Neural progenitor cell (in vitro differentiated cells): ENCODE measurements at regions not wholly inside any gene's neighbourhood (a gene's known extent, or its start where the extent isn't known, plus 50 kb on each side); places are given as distances from the start of the nearest gene placed in this dataset.

Source experiments
- DNase-seq: peaks from one replicate; pipeline ENCODE4 v3.0.0-alpha.2; 2016; ENCODE audit warnings: low spot score
- H2AFZ ChIP-seq: fragments of 200-600 bp; sonication (generic); replicated peaks from 2 replicates; pipeline ENCODE4 v1.6.1; 2016; ENCODE audit warnings: antibody characterized with exemption
- H3F3A ChIP-seq: fragments of 200-600 bp; sonication (generic); 2 replicates; pipeline ENCODE4 v1.6.1; 2016; ENCODE audit warnings: antibody characterized with exemption, low read depth
- H3K27ac ChIP-seq: fragments of 200-600 bp; sonication (generic); 2 replicates; pipeline ENCODE4 v1.5.1; 2016; ENCODE audit warnings: mild to moderate bottlenecking
- H3K27me3 ChIP-seq: fragments of 200-600 bp; sonication (generic); 2 replicates; pipeline ENCODE4 v1.6.1; 2016; ENCODE audit warnings: mild to moderate bottlenecking, moderate library complexity
- H3K36me3 ChIP-seq: fragments of 200-600 bp; sonication (generic); 2 replicates; pipeline ENCODE4 v1.5.1; 2016
- H3K4me1 ChIP-seq: fragments of 200-600 bp; sonication (generic); 2 replicates; pipeline ENCODE4 v1.6.1; 2016; ENCODE audit warnings: mixed run types
- H3K4me2 ChIP-seq: fragments of 200-600 bp; sonication (generic); 2 replicates; pipeline ENCODE4 v1.6.1; 2016
- H3K4me3 ChIP-seq: fragments of 200-600 bp; sonication (generic); 2 replicates; pipeline ENCODE4 v1.5.1; 2016
- H3K79me2 ChIP-seq: fragments of 200-600 bp; sonication (generic); 2 replicates; pipeline ENCODE4 v1.6.1; 2016; ENCODE audit warnings: low read depth
- H3K9ac ChIP-seq: fragments of 200-600 bp; sonication (generic); 2 replicates; pipeline ENCODE4 v1.6.1; 2016
- H3K9me3 ChIP-seq: fragments of 200-600 bp; sonication (generic); 2 replicates; pipeline ENCODE4 v1.5.1; 2016; ENCODE audit warnings: low read depth
- H4K20me1 ChIP-seq: fragments of 200-600 bp; sonication (generic); 2 replicates; pipeline ENCODE4 v1.6.1; 2016; ENCODE audit warnings: low read depth
- H3K27ac Mint-ChIP-seq: 3 replicates; pipeline ENCODE4 v1.8.0; 2021; ENCODE audit warnings: mixed read lengths
- H3K27me3 Mint-ChIP-seq: 2 replicates; pipeline ENCODE4 v1.8.0; 2022; ENCODE audit warnings: low read depth, mild to moderate bottlenecking, inconsistent platforms, moderate library complexity, mixed read lengths; ENCODE audit not compliant: insufficient read depth
- H3K36me3 Mint-ChIP-seq: 3 replicates; pipeline ENCODE4 v1.8.0; 2021; ENCODE audit warnings: mixed read lengths
- H3K4me1 Mint-ChIP-seq: 3 replicates; pipeline ENCODE4 v1.8.0; 2021; ENCODE audit warnings: mixed read lengths
- H3K4me3 Mint-ChIP-seq: 3 replicates; pipeline ENCODE4 v1.8.0; 2021; ENCODE audit warnings: mild to moderate bottlenecking, moderate library complexity, mixed read lengths
- H3K9me3 Mint-ChIP-seq: 3 replicates; pipeline ENCODE4 v1.8.0; 2020; ENCODE audit warnings: mixed read lengths
- CTCF ChIP-seq: fragments of 200-600 bp; sonication (generic); IDR thresholded peaks from 2 replicates; pipeline ENCODE4 v1.5.1; 2017; ENCODE audit warnings: antibody characterized with exemption, mild to moderate bottlenecking
- EZH2 ChIP-seq: fragments of 200-600 bp; sonication (generic); IDR thresholded peaks from 2 replicates; pipeline ENCODE4 v1.6.1; 2017; ENCODE audit warnings: antibody characterized with exemption, mild to moderate bottlenecking, moderate library complexity
- EZH2phosphoT487 ChIP-seq: fragments of 200-600 bp; sonication (generic); IDR thresholded peaks from 2 replicates; pipeline ENCODE4 v1.6.1; 2017; ENCODE audit warnings: antibody characterized with exemption

GRCh38 chr6:144715344-144715743, 430.2 kb downstream of the UTRN start:
- Mint-ChIP-seq H3K4me1 (no peaks in the 10 kb centered on the region), H3K4me3 (no peak overlapping the region), H3K27me3 (no peaks in the 10 kb centered on the region), H3K36me3 (peaks cover 2% of the 10 kb centered on the region), H3K27ac (no peak overlapping the region), H3K9me3 (no peaks in the 10 kb centered on the region)
- DNase-seq, result no peak
- Histone ChIP-seq H3K27ac (no peak overlapping the region), H2AFZ (no peak overlapping the region), H3K4me1 (no peaks in the 10 kb centered on the region), H3K4me2 (no peak overlapping the region), H3F3A (no peaks in the 10 kb centered on the region), H3K9ac (no peak overlapping the region), H3K4me3 (no peak overlapping the region), H3K27me3 (no peaks in the 10 kb centered on the region), H3K9me3 (no peaks in the 10 kb centered on the region), H4K20me1 (no peaks in the 10 kb centered on the region), H3K36me3 (no peaks in the 10 kb centered on the region), H3K79me2 (no peaks in the 10 kb centered on the region)
- TF ChIP-seq EZH2 (no peak), CTCF (no peak), EZH2phosphoT487 (no peak)

- Histone ChIP-seq H3K79me2 (no peaks in the 10 kb centered on the region), H3F3A (no peaks in the 10 kb centered on the region), H3K4me1 (no peaks in the 10 kb centered on the region), H3K36me3 (no peaks in the 10 kb centered on the region), H3K4me3 (no peak overlapping the region), H3K27ac (no peak overlapping the region), H3K27me3 (no peaks in the 10 kb centered on the region), H3K4me2 (no peak overlapping the region), H4K20me1 (no peaks in the 10 kb centered on the region), H3K9me3 (no peaks in the 10 kb centered on the region), H2AFZ (no peak overlapping the region), H3K9ac (no peak overlapping the region)
- H3K4me3 Mint-ChIP-seq, result no peak overlapping the region
- H3K4me1 Mint-ChIP-seq, result no peaks in the 10 kb centered on the region
- no peak overlapping the region for H3K27ac Mint-ChIP-seq
- H3K9me3 Mint-ChIP-seq, result no peaks in the 10 kb centered on the region
- H3K27me3 Mint-ChIP-seq, result no peaks in the 10 kb centered on the region
- no peak for DNase-seq
- H3K36me3 Mint-ChIP-seq, result peaks cover 2% of the 10 kb centered on the region
- TF ChIP-seq EZH2phosphoT487 (no peak), EZH2 (no peak), CTCF (no peak)
Measured at GRCh38 chr6:144718431-144718830, 433.3 kb downstream of the UTRN start.

GRCh38 chr6:144721232-144721631, 436.1 kb downstream of the UTRN start:
- H3K36me3 ChIP-seq, result no peaks in the 10 kb centered on the region
- H3K36me3 Mint-ChIP-seq, result peaks cover 4% of the 10 kb centered on the region
- no peak for DNase-seq
- H4K20me1 ChIP-seq, result no peaks in the 10 kb centered on the region
- no peak overlapping the region for H3K4me3 Mint-ChIP-seq
- no peaks in the 10 kb centered on the region for H3K27me3 ChIP-seq
- H3K27me3 Mint-ChIP-seq, result no peaks in the 10 kb centered on the region
- H3K4me3 ChIP-seq, result no peak overlapping the region
- H3K9ac ChIP-seq, result no peak overlapping the region
- H3K9me3 Mint-ChIP-seq, result no peaks in the 10 kb centered on the region
- H3F3A ChIP-seq, result no peaks in the 10 kb centered on the region
- H3K27ac ChIP-seq, result no peak overlapping the region
- H3K4me2 ChIP-seq, result no peak overlapping the region
- no peak overlapping the region for H2AFZ ChIP-seq
- no peaks in the 10 kb centered on the region for H3K79me2 ChIP-seq
- H3K4me1 ChIP-seq, result peaks cover 7% of the 10 kb centered on the region
- no peaks in the 10 kb centered on the region for H3K9me3 ChIP-seq
- no peak for TF ChIP-seq EZH2
- no peak for TF ChIP-seq CTCF
- TF ChIP-seq EZH2phosphoT487, result no peak
- H3K27ac Mint-ChIP-seq, result no peak overlapping the region
- H3K4me1 Mint-ChIP-seq, result peaks cover 9% of the 10 kb centered on the region
